Hepatocyte (in vitro differentiated cells): ENCODE measurements at regions not wholly inside any gene's neighbourhood (a gene's known extent, or its start where the extent isn't known, plus 50 kb on each side); places are given as distances from the start of the nearest gene placed in this dataset.

Experiments used
- EZH2 ChIP-seq: fragments of 200-600 bp; sonication (generic); IDR thresholded peaks from 2 replicates; pipeline ENCODE4 v1.6.1; 2016; ENCODE audit warnings: antibody characterized with exemption, mild to moderate bottlenecking, borderline replicate concordance
- EZH2phosphoT487 ChIP-seq: fragments of 200-600 bp; sonication (generic); IDR thresholded peaks from one replicate; pipeline ENCODE4 v1.6.1; 2018; ENCODE audit warnings: antibody characterized with exemption, mild to moderate bottlenecking, low read depth, moderate library complexity; ENCODE audit not compliant: unreplicated experiment, severe bottlenecking
- TF ChIP-seq, protein P1 (sequence below): fragments of 200-600 bp; sonication (generic); IDR thresholded peaks from 2 replicates; pipeline ENCODE4 v1.5.1; 2016; ENCODE audit warnings: antibody characterized with exemption, mild to moderate bottlenecking; ENCODE audit not compliant: poor library complexity

DNA sequence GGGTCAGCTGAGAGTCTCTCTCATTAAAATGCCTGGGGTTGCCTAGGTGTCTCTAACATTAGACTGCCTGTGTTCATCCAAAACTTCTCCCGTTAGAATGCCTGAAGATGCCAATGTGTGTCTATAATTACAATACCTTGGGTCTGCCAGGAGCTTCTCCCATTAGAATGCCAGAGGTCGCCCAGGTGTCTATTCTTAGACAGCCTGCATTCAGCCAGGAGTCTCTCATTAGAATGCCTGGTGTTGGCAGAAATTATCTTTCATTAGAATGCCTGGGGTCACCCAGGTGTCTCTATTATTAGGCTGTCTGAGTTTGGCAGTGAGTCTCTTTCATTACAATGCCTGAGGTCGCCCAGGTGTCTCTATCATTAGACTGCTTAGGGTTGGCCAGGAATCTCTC is 1560.2 kb downstream of the UQCRFS1 start:
- TF ChIP-seq, protein P1, sequence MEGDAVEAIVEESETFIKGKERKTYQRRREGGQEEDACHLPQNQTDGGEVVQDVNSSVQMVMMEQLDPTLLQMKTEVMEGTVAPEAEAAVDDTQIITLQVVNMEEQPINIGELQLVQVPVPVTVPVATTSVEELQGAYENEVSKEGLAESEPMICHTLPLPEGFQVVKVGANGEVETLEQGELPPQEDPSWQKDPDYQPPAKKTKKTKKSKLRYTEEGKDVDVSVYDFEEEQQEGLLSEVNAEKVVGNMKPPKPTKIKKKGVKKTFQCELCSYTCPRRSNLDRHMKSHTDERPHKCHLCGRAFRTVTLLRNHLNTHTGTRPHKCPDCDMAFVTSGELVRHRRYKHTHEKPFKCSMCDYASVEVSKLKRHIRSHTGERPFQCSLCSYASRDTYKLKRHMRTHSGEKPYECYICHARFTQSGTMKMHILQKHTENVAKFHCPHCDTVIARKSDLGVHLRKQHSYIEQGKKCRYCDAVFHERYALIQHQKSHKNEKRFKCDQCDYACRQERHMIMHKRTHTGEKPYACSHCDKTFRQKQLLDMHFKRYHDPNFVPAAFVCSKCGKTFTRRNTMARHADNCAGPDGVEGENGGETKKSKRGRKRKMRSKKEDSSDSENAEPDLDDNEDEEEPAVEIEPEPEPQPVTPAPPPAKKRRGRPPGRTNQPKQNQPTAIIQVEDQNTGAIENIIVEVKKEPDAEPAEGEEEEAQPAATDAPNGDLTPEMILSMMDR, result no peak
- TF ChIP-seq EZH2phosphoT487 (no peak), EZH2 (no peak)
